Mesendoderm (in vitro differentiated cells): ENCODE measurements at regions not wholly inside any gene's neighbourhood (a gene's known extent, or its start where the extent isn't known, plus 50 kb on each side); places are given as distances from the start of the nearest gene placed in this dataset.

Experiments
- DNase-seq: peaks from one replicate; pipeline ENCODE4 v3.0.0; 2013
- H2AK5ac ChIP-seq: 2 replicates; pipeline ENCODE4 v1.6.1; 2013; ENCODE audit warnings: low read length, inconsistent platforms
- H2BK120ac ChIP-seq: 2 replicates; pipeline ENCODE4 v1.6.1; 2013; ENCODE audit warnings: low read depth, mild to moderate bottlenecking, low read length, moderate library complexity, mixed read lengths
- H2BK15ac ChIP-seq: replicated peaks from 2 replicates; pipeline ENCODE4 v1.6.1; 2013; ENCODE audit warnings: low read depth, mild to moderate bottlenecking, moderate library complexity
- H2BK5ac ChIP-seq: 2 replicates; pipeline ENCODE4 v1.6.1; 2013; ENCODE audit warnings: low read length, inconsistent platforms
- H3K18ac ChIP-seq: 2 replicates; pipeline ENCODE4 v1.6.1; 2013; ENCODE audit warnings: mild to moderate bottlenecking, low read length, mixed read lengths
- H3K23ac ChIP-seq: one replicate; pipeline ENCODE4 v1.6.1; 2013; ENCODE audit warnings: low read length
- H3K27ac ChIP-seq: 2 replicates; pipeline ENCODE4 v1.5.1; 2013; ENCODE audit warnings: low read depth, mild to moderate bottlenecking, inconsistent platforms, low read length, moderate library complexity
- H3K27me3 ChIP-seq: 2 replicates; pipeline ENCODE4 v1.6.1; 2013; ENCODE audit warnings: low read length, control low read depth, mild to moderate bottlenecking, inconsistent platforms; ENCODE audit not compliant: insufficient read depth, poor library complexity
- H3K36me3 ChIP-seq: 2 replicates; pipeline ENCODE4 v1.6.1; 2013; ENCODE audit warnings: low read length, inconsistent platforms; ENCODE audit not compliant: control insufficient read depth, insufficient read depth
- H3K4ac ChIP-seq: one replicate; pipeline ENCODE4 v1.6.1; 2013; ENCODE audit warnings: low read depth, mild to moderate bottlenecking, low read length, moderate library complexity
- H3K4me1 ChIP-seq: 2 replicates; pipeline ENCODE4 v1.6.1; 2013; ENCODE audit warnings: low read depth, low read length, inconsistent platforms; ENCODE audit not compliant: control insufficient read depth
- H3K4me2 ChIP-seq: 2 replicates; pipeline ENCODE4 v1.6.1; 2013; ENCODE audit warnings: low read length
- H3K4me3 ChIP-seq: 2 replicates; pipeline ENCODE4 v1.5.1; 2013; ENCODE audit warnings: mild to moderate bottlenecking, low read length
- H3K56ac ChIP-seq: one replicate; pipeline ENCODE4 v1.6.1; 2013; ENCODE audit warnings: low read length
- H3K79me1 ChIP-seq: 2 replicates; pipeline ENCODE4 v1.6.1; 2013; ENCODE audit warnings: low read length, inconsistent platforms
- H3K79me2 ChIP-seq: 2 replicates; pipeline ENCODE4 v1.6.1; 2013; ENCODE audit warnings: mild to moderate bottlenecking, low read length; ENCODE audit not compliant: control insufficient read depth, insufficient read depth
- H3K9ac ChIP-seq: 2 replicates; pipeline ENCODE4 v1.6.1; 2013; ENCODE audit warnings: low read length, inconsistent platforms
- H4K5ac ChIP-seq: one replicate; pipeline ENCODE4 v1.6.1; 2013; ENCODE audit warnings: low read length
- H4K8ac ChIP-seq: one replicate; pipeline ENCODE4 v1.6.1; 2013; ENCODE audit warnings: low read depth, mild to moderate bottlenecking, control low read depth, low read length, moderate library complexity
- WGBS: extraction: QIAGEN DNeasy Blood & Tissue Kit; methylation state at CpG from one replicate; pipeline ENCODE4 v1.1.7; 2013; ENCODE audit warnings: low lambda C conversion rate, missing lambda C conversion rate; ENCODE audit not compliant: insufficient coverage; ENCODE audit errors: extremely low coverage; 5-methylcytosine and 5-hydroxymethylcytosine counted together

GRCh38 chr3:193776626-193777358, 183.8 kb downstream of the OPA1 start:
- no peaks in the 10 kb centered on the region for H3K36me3 ChIP-seq
- H4K5ac ChIP-seq, result no peak overlapping the region
- H3K27me3 ChIP-seq, result no peaks in the 10 kb centered on the region
- no peaks in the 10 kb centered on the region for H3K79me2 ChIP-seq
- H3K9ac ChIP-seq, result no peak overlapping the region
- H3K4ac ChIP-seq, result no peak overlapping the region
- no peak overlapping the region for H3K18ac ChIP-seq
- no peak overlapping the region for H2BK120ac ChIP-seq
- no peak overlapping the region for H3K4me3 ChIP-seq
- H4K8ac ChIP-seq, result no peak overlapping the region
- H3K56ac ChIP-seq, result no peak overlapping the region
- no peak overlapping the region for H3K23ac ChIP-seq
- peaks cover 20% of the 10 kb centered on the region for H3K4me1 ChIP-seq
- no peaks in the 10 kb centered on the region for H3K79me1 ChIP-seq
- no peak overlapping the region for H2BK15ac ChIP-seq
- no peak overlapping the region for H3K27ac ChIP-seq
- no peak overlapping the region for H3K4me2 ChIP-seq
- H2BK5ac ChIP-seq, result no peak overlapping the region
- no peak overlapping the region for H2AK5ac ChIP-seq
- no peak for DNase-seq
- WGBS, result no CpG with 5 or more reads among the region's 7 CpGs

- Histone ChIP-seq H3K27me3 (no peaks in the 10 kb centered on the region), H3K4me3 (no peak overlapping the region), H3K18ac (no peak overlapping the region)
These were observed 184.5 kb downstream of the OPA1 start for GRCh38 chr3:193777524-193777923.

GRCh38 chr3:193778676-193779075, 185.7 kb downstream of the OPA1 start:
- WGBS, result no CpG with 5 or more reads among the region's 10 CpGs
- Histone ChIP-seq H3K79me2 (no peaks in the 10 kb centered on the region), H3K4ac (no peak overlapping the region), H3K4me3 (no peak overlapping the region), H3K9ac (no peak overlapping the region), H2AK5ac (no peak overlapping the region), H3K23ac (no peak overlapping the region), H3K4me1 (peaks cover 26% of the 10 kb centered on the region), H4K8ac (no peak overlapping the region), H3K56ac (peak overlapping the region; percentile 47), H2BK5ac (no peak overlapping the region), H2BK15ac (no peak overlapping the region), H3K18ac (no peak overlapping the region), H3K4me2 (no peak overlapping the region), H3K79me1 (no peaks in the 10 kb centered on the region), H3K27me3 (no peaks in the 10 kb centered on the region), H3K36me3 (no peaks in the 10 kb centered on the region), H2BK120ac (no peak overlapping the region), H4K5ac (no peak overlapping the region), H3K27ac (no peak overlapping the region)
- DNase-seq, result no peak

More at GRCh38 chr3:193777524-193777923, 184.5 kb downstream of the OPA1 start:
- peak overlapping the region; percentile 50 for H3K56ac ChIP-seq
- WGBS, result no CpG with 5 or more reads among the region's 9 CpGs
- H3K4ac ChIP-seq, result no peak overlapping the region
- no peak overlapping the region for H2BK15ac ChIP-seq
- DNase-seq, result no peak
- H2BK120ac ChIP-seq, result no peak overlapping the region
- no peak overlapping the region for H3K27ac ChIP-seq
- peaks cover 22% of the 10 kb centered on the region for H3K4me1 ChIP-seq
- no peak overlapping the region for H2BK5ac ChIP-seq
- H3K79me1 ChIP-seq, result no peaks in the 10 kb centered on the region
- H3K23ac ChIP-seq, result no peak overlapping the region
- no peaks in the 10 kb centered on the region for H3K79me2 ChIP-seq
- H4K5ac ChIP-seq, result no peak overlapping the region
- H4K8ac ChIP-seq, result no peak overlapping the region
- H2AK5ac ChIP-seq, result no peak overlapping the region
- no peak overlapping the region for H3K9ac ChIP-seq
- no peak overlapping the region for H3K4me2 ChIP-seq
- no peaks in the 10 kb centered on the region for H3K36me3 ChIP-seq

- Histone ChIP-seq H2BK5ac (no peak overlapping the region), H2AK5ac (no peak overlapping the region), H3K36me3 (no peaks in the 10 kb centered on the region), H4K5ac (no peak overlapping the region), H4K8ac (no peak overlapping the region), H3K18ac (no peak overlapping the region), H3K23ac (no peak overlapping the region), H3K9ac (peak overlapping the region; percentile 21), H3K4me1 (peaks cover 28% of the 10 kb centered on the region), H3K4me3 (no peak overlapping the region), H3K56ac (peak overlapping the region; percentile 53), H2BK15ac (no peak overlapping the region), H3K4ac (no peak overlapping the region), H3K27ac (no peak overlapping the region), H2BK120ac (no peak overlapping the region), H3K4me2 (no peak overlapping the region), H3K79me1 (no peaks in the 10 kb centered on the region), H3K27me3 (no peaks in the 10 kb centered on the region), H3K79me2 (no peaks in the 10 kb centered on the region)
- DNase-seq, result no peak
- WGBS, result no CpG with 5 or more reads among the region's 6 CpGs
These were observed 186.9 kb downstream of the OPA1 start for GRCh38 chr3:193779933-193780332.

GRCh38 chr3:193780397-193780796, 187.4 kb downstream of the OPA1 start:
- WGBS, result no CpG with 5 or more reads among the region's 8 CpGs

More at GRCh38 chr3:193780397-193780796, 187.4 kb downstream of the OPA1 start:
- Histone ChIP-seq H2AK5ac (no peak overlapping the region), H3K79me1 (no peaks in the 10 kb centered on the region), H3K18ac (no peak overlapping the region), H3K27me3 (no peaks in the 10 kb centered on the region), H3K9ac (peak overlapping the region; percentile 21), H3K4me2 (no peak overlapping the region), H4K8ac (no peak overlapping the region), H3K36me3 (no peaks in the 10 kb centered on the region), H4K5ac (no peak overlapping the region), H3K4ac (no peak overlapping the region), H3K79me2 (no peaks in the 10 kb centered on the region), H3K27ac (no peak overlapping the region), H3K56ac (peak overlapping the region; percentile 75), H2BK5ac (peak overlapping the region; percentile 17), H2BK120ac (no peak overlapping the region), H3K4me3 (no peak overlapping the region), H3K23ac (no peak overlapping the region), H3K4me1 (peaks cover 28% of the 10 kb centered on the region), H2BK15ac (no peak overlapping the region)
- no peak for DNase-seq
